Fibroblast of skin of right biceps (primary cell): ENCODE measurements at regions not wholly inside any gene's neighbourhood (a gene's known extent, or its start where the extent isn't known, plus 50 kb on each side); places are given as distances from the start of the nearest gene placed in this dataset.

Experiments used
- DNase-seq: peaks from one replicate; pipeline ENCODE4 v3.0.0-alpha.2; 2013

- peak; percentile 17 for DNase-seq
These were observed 569.5 kb downstream of the TYW1 start for GRCh38 chr7:67566101-67566500.

- DNase-seq, result no peak
These were observed 574.5 kb downstream of the TYW1 start for GRCh38 chr7:67571026-67571545.

GRCh38 chr7:67573639-67574038 is 577.0 kb downstream of the TYW1 start:
- no peak for DNase-seq

- no peak for DNase-seq
These were observed 592.0 kb downstream of the TYW1 start for GRCh38 chr7:67588631-67589030.

- no peak for DNase-seq
These were observed 592.5 kb downstream of the TYW1 start for GRCh38 chr7:67589183-67589582.

GRCh38 chr7:67590649-67591048 is 594.0 kb downstream of the TYW1 start:
- DNase-seq, result no peak

- no peak for DNase-seq
These were observed 597.2 kb downstream of the TYW1 start for GRCh38 chr7:67593794-67594193.

GRCh38 chr7:67595431-67596180 is 599.0 kb downstream of the TYW1 start:
- DNase-seq, result no peak

- no peak for DNase-seq
These were observed 600.5 kb downstream of the TYW1 start for GRCh38 chr7:67597161-67597560.

- DNase-seq, result no peak
These were observed 601.8 kb downstream of the TYW1 start for GRCh38 chr7:67598469-67598868.

GRCh38 chr7:67599331-67600062 is 602.9 kb downstream of the TYW1 start:
- no peak for DNase-seq

GRCh38 chr7:67602246-67602887 is 605.7 kb downstream of the TYW1 start:
- DNase-seq, result no peak

GRCh38 chr7:67604461-67605386 is 608.1 kb downstream of the TYW1 start:
- peak; percentile 4 for DNase-seq

- no peak for DNase-seq
These were observed 612.2 kb downstream of the TYW1 start for GRCh38 chr7:67608806-67609205.

GRCh38 chr7:67610897-67611296 is 614.3 kb downstream of the TYW1 start:
- DNase-seq, result no peak

GRCh38 chr7:67614843-67615242 is 618.2 kb downstream of the TYW1 start:
- DNase-seq, result no peak

GRCh38 chr7:67616517-67616916 is 619.9 kb downstream of the TYW1 start:
- DNase-seq, result no peak

GRCh38 chr7:67618556-67619162 is 622.0 kb downstream of the TYW1 start:
- no peak for DNase-seq

- peak; percentile 24 for DNase-seq
These were observed 622.5 kb downstream of the TYW1 start for GRCh38 chr7:67619175-67619574.

GRCh38 chr7:67620216-67620933 is 623.7 kb downstream of the TYW1 start:
- no peak for DNase-seq

- DNase-seq, result no peak
These were observed 625.1 kb downstream of the TYW1 start for GRCh38 chr7:67621704-67622103.
